ENCODE measurements at regions not wholly inside any gene's neighbourhood (a gene's known extent, or its start where the extent isn't known, plus 50 kb on each side); places are given as distances from the start of the nearest gene placed in this dataset.
"Not testable (repeated sequence)": the region's sequence is repeated elsewhere in the genome, so short reads cannot be mapped to it uniquely, and the experiment has no call there.

DNA sequence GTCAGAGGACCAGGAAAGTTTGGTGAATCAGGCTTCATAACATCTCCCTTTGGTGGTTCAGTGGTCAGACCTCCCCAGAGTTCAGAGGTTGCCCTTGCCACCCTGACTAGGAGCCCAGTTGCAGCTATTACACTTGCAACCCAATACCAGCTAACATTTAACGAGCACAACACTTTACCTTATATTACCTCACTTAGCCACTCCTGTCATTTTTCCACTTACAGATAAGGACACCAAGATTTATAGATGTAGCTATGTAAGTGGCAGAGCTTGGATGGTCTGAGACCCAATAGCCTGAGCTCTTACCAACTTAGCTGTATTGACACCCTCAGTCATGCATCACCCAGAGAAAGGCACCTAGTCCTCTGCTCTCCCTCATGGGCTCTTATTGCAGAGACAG, 234.7 kb downstream of the INSC start:
- H3K36me3 Mint-ChIP-seq, result no peaks in the 10 kb centered on the region
- H3K27me3 ChIP-seq (ENCODE audit: control insufficient read depth, insufficient read depth, low read length), result no peaks in the 10 kb centered on the region
- peaks cover 0 to 5% (median 0%) of the 10 kb centered on the region in 7 donors for H3K9me3 Mint-ChIP-seq
- no peak overlapping the region for H3K4me3 ChIP-seq (ENCODE audit: low read depth, low read length)
- no peaks in the 10 kb centered on the region for H3K9me3 ChIP-seq (ENCODE audit: control insufficient read depth in 2 of 2, low read length in 2 of 2)
- H3K4me3 Mint-ChIP-seq, result no peak overlapping the region
- H3K27ac Mint-ChIP-seq, result no peak overlapping the region
- no peak overlapping the region for H3K27ac ChIP-seq (ENCODE audit: insufficient read depth, low read length, poor library complexity, severe bottlenecking)
- DNase-seq, result no peak
- no peak for ATAC-seq (ENCODE audit: low read depth in 2 of 2)
- no peaks in the 10 kb centered on the region for H3K36me3 ChIP-seq (ENCODE audit: control insufficient read depth, insufficient read depth, low read length)
- no peaks in the 10 kb centered on the region for H3K4me1 Mint-ChIP-seq
- H3K27me3 Mint-ChIP-seq, result no peaks in the 10 kb centered on the region
- H3K4me1 ChIP-seq (ENCODE audit: control insufficient read depth, insufficient read depth, low read length, poor library complexity, severe bottlenecking), result no peaks in the 10 kb centered on the region

DNA sequence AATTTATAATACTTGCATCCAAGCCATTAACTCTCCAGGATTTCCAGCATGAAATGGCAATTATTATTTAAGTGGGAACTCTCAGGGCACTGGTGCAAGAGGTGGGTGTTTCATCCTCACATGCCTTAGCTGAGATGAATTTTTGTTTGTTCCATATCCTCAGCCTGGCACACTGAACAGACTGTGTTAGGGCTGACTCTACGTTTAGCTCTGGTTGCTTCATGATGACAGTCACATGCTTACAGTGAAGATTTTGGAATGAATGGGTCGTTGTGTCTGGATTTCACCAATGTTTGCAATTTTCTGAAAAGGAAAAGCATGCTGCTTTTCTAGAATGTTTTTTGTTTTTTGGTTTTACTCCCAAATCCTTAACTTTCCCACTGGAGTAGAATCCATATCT, 246.6 kb downstream of the INSC start:
- H3K4me1 ChIP-seq (ENCODE audit: control insufficient read depth, insufficient read depth, low read length, poor library complexity, severe bottlenecking), result no peaks in the 10 kb centered on the region
- DNase-seq, result no peak
- no peaks in the 10 kb centered on the region for H3K27me3 ChIP-seq (ENCODE audit: control insufficient read depth, insufficient read depth, low read length)
- no peaks in the 10 kb centered on the region for H3K36me3 ChIP-seq (ENCODE audit: control insufficient read depth, insufficient read depth, low read length)
- H3K27ac ChIP-seq (ENCODE audit: insufficient read depth, low read length, poor library complexity, severe bottlenecking), result no peak overlapping the region
- ATAC-seq (ENCODE audit: low read depth in 2 of 2), result no peak
- peaks cover 0 to 2% (median 0%) of the 10 kb centered on the region in 7 donors for H3K9me3 Mint-ChIP-seq
- H3K36me3 Mint-ChIP-seq, result no peaks in the 10 kb centered on the region
- no peaks in the 10 kb centered on the region for H3K4me1 Mint-ChIP-seq
- H3K4me3 Mint-ChIP-seq, result no peak overlapping the region
- H3K27ac Mint-ChIP-seq, result no peak overlapping the region
- H3K27me3 Mint-ChIP-seq, result peaks cover 5% of the 10 kb centered on the region
- H3K4me3 ChIP-seq (ENCODE audit: low read depth, low read length), result no peak overlapping the region
- H3K9me3 ChIP-seq (ENCODE audit: control insufficient read depth in 2 of 2, low read length in 2 of 2), result no peaks in the 10 kb centered on the region

DNA sequence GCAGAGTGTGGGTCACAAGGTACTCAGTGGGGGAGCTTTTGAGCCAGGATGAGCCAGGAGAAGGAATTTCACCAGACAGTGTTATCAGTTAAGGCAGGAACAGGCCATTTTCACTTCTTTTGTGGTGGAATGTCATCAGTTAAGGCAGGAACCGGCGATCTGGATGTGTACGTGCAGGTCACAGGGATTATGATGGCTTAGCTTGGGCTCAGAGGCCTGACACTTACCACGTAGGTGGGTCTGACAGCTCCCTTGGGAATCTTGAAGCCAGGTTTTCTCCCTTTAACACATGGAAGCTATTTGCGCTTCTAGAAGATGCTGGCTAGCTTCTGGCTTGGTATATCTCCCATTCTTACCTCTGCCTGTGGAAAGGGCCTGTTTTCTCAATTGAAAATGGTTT, 250.6 kb downstream of the INSC start:
- not testable (repeated sequence) for H3K27ac Mint-ChIP-seq; H3K4me1 ChIP-seq (ENCODE audit: control insufficient read depth, insufficient read depth, low read length, poor library complexity, severe bottlenecking); H3K4me3 Mint-ChIP-seq; H3K36me3 ChIP-seq (ENCODE audit: control insufficient read depth, insufficient read depth, low read length); H3K9me3 ChIP-seq (ENCODE audit: control insufficient read depth in 2 of 2, low read length in 2 of 2); H3K36me3 Mint-ChIP-seq; H3K4me1 Mint-ChIP-seq; H3K27me3 Mint-ChIP-seq; H3K9me3 Mint-ChIP-seq; H3K27ac ChIP-seq (ENCODE audit: insufficient read depth, low read length, poor library complexity, severe bottlenecking); DNase-seq; ATAC-seq (ENCODE audit: low read depth in 2 of 2); H3K4me3 ChIP-seq (ENCODE audit: low read depth, low read length); H3K27me3 ChIP-seq (ENCODE audit: control insufficient read depth, insufficient read depth, low read length)

DNA sequence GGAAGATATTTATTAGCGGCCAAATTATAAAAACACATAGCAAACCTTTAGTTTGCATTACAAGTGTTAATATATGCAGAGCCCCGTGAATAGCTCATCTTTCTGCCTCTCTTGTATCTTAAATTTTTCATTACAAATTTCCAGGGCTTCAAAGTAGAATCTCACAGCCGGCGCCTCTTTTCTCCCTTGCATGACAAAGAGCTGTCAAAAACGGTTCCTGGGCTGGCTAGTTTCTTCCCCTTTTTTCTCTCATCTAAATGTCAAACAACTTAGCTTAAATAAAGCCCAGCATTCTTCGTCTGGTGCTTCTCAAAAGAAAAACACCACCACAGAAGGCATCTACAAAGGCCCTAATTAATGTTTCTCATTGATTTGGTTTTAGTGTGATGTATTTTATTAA, 253.0 kb downstream of the INSC start:
- Mint-ChIP-seq H3K36me3 (no peaks in the 10 kb centered on the region), H3K9me3 (no peaks in the 10 kb centered on the region), H3K4me1 (no peaks in the 10 kb centered on the region), H3K27me3 (peaks cover 5% of the 10 kb centered on the region), H3K27ac (no peak overlapping the region), H3K4me3 (no peak overlapping the region)
- Histone ChIP-seq H3K36me3 (ENCODE audit: control insufficient read depth, insufficient read depth, low read length) (no peaks in the 10 kb centered on the region), H3K27me3 (ENCODE audit: control insufficient read depth, insufficient read depth, low read length) (no peaks in the 10 kb centered on the region), H3K4me3 (ENCODE audit: low read depth, low read length) (no peak overlapping the region), H3K4me1 (ENCODE audit: control insufficient read depth, insufficient read depth, low read length, poor library complexity, severe bottlenecking) (no peaks in the 10 kb centered on the region), H3K27ac (ENCODE audit: insufficient read depth, low read length, poor library complexity, severe bottlenecking) (no peak overlapping the region), H3K9me3 (ENCODE audit: control insufficient read depth in 2 of 2, low read length in 2 of 2) (no peaks in the 10 kb centered on the region)
- ATAC-seq (ENCODE audit: low read depth in 2 of 2) (no peak), DNase-seq (no peak)

DNA sequence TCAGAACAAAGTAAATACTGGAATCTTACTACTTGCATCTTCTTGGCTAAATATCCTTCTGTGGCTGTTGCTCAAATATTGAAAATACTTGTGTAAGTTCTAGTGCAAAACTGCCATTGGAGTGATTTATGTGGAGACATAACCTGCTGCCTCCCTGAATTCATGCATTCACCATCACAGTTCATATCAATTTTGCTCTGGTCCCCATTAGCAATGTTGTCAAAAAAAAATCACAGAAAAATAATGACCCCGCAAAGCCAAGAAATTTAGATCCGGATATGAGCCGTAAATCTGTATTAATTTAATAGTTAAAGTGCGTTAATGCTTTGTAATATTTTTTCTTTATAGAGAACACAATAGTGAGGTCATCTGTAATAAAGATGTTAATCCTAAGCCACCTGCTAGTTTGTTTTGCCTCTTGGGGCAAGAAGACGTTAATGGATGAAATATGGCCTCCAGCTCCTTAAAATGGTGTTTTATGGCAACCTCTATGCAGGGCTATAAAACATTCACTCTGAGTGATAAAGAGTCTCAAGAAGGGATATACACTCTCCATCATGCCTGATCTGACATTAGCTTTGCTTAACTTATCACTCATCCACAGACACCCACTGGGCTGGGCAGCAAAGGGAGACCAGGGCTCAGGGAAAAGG, 255.9 kb downstream of the INSC start:
- no peaks in the 10 kb centered on the region for H3K36me3 ChIP-seq (ENCODE audit: control insufficient read depth, insufficient read depth, low read length)
- Mint-ChIP-seq H3K9me3 (no peaks in the 10 kb centered on the region), H3K36me3 (no peaks in the 10 kb centered on the region), H3K27ac (no peak overlapping the region), H3K27me3 (no peaks in the 10 kb centered on the region), H3K4me1 (no peaks in the 10 kb centered on the region), H3K4me3 (no peak overlapping the region)
- no peak for DNase-seq
- no peak overlapping the region for H3K4me3 ChIP-seq (ENCODE audit: low read depth, low read length)
- no peaks in the 10 kb centered on the region for H3K9me3 ChIP-seq (ENCODE audit: control insufficient read depth in 2 of 2, low read length in 2 of 2)
- no peak overlapping the region for H3K27ac ChIP-seq (ENCODE audit: insufficient read depth, low read length, poor library complexity, severe bottlenecking)
- no peaks in the 10 kb centered on the region for H3K27me3 ChIP-seq (ENCODE audit: control insufficient read depth, insufficient read depth, low read length)
- ATAC-seq (ENCODE audit: low read depth in 2 of 2), result no peak
- H3K4me1 ChIP-seq (ENCODE audit: control insufficient read depth, insufficient read depth, low read length, poor library complexity, severe bottlenecking), result no peaks in the 10 kb centered on the region

DNA sequence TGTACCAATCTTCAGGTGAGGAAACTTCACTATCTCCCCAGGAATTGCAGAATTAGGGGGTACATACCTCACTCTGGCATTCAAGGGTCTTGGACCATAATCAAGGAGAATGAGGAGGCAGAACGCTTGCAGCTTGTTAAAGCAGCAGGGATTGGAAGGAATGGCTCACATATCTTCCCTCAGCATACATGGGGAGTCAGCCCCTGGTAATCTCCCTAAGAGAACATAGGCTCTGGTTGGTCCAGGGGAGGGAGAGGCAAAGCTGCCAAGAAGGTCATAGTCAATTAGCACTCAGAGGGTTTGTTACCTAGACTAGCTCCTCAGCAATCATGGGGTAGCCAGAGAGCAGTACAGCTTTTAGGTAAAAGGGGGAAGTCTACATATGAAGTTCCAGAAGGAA, 256.8 kb downstream of the INSC start:
- Histone ChIP-seq H3K27ac (ENCODE audit: insufficient read depth, low read length, poor library complexity, severe bottlenecking) (no peak overlapping the region), H3K36me3 (ENCODE audit: control insufficient read depth, insufficient read depth, low read length) (no peaks in the 10 kb centered on the region), H3K27me3 (ENCODE audit: control insufficient read depth, insufficient read depth, low read length) (no peaks in the 10 kb centered on the region), H3K4me1 (ENCODE audit: control insufficient read depth, insufficient read depth, low read length, poor library complexity, severe bottlenecking) (no peaks in the 10 kb centered on the region), H3K9me3 (ENCODE audit: control insufficient read depth in 2 of 2, low read length in 2 of 2) (no peaks in the 10 kb centered on the region), H3K4me3 (ENCODE audit: low read depth, low read length) (no peak overlapping the region)
- Mint-ChIP-seq H3K27me3 (no peaks in the 10 kb centered on the region), H3K4me1 (no peaks in the 10 kb centered on the region), H3K27ac (no peak overlapping the region), H3K36me3 (no peaks in the 10 kb centered on the region), H3K9me3 (no peaks in the 10 kb centered on the region), H3K4me3 (no peak overlapping the region)
- no peak for ATAC-seq (ENCODE audit: low read depth in 2 of 2)
- DNase-seq, result no peak

DNA sequence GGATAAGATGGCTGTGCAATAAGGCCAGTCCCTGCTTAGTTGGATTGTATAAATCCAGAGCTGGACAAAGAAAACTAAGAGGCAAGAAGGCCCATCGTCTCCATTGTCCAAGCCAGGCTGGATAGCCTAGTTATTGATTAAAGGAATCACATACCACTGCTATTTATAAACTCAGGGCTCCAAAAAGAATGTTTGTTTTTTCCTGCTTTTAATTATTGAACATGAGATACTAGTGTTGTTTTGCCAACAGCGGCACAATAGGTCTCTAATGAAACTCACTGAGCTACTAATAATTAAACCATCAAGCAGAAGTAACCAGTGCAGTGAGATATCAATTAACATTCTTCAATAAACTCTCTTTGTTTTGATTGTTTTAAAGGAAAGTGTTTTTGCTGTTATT, 259.7 kb downstream of the INSC start:
- H3K4me3 Mint-ChIP-seq, result no peak overlapping the region
- H3K9me3 Mint-ChIP-seq, result peaks cover 0 to 4% (median 0%) of the 10 kb centered on the region in 7 donors
- no peaks in the 10 kb centered on the region for H3K9me3 ChIP-seq (ENCODE audit: control insufficient read depth in 2 of 2, low read length in 2 of 2)
- H3K27ac ChIP-seq (ENCODE audit: insufficient read depth, low read length, poor library complexity, severe bottlenecking), result no peak overlapping the region
- H3K27me3 Mint-ChIP-seq, result no peaks in the 10 kb centered on the region
- no peaks in the 10 kb centered on the region for H3K36me3 Mint-ChIP-seq
- ATAC-seq (ENCODE audit: low read depth in 2 of 2), result no peak
- no peak for DNase-seq
- no peaks in the 10 kb centered on the region for H3K4me1 Mint-ChIP-seq
- no peak overlapping the region for H3K27ac Mint-ChIP-seq
- no peaks in the 10 kb centered on the region for H3K27me3 ChIP-seq (ENCODE audit: control insufficient read depth, insufficient read depth, low read length)
- H3K4me1 ChIP-seq (ENCODE audit: control insufficient read depth, insufficient read depth, low read length, poor library complexity, severe bottlenecking), result no peaks in the 10 kb centered on the region
- H3K36me3 ChIP-seq (ENCODE audit: control insufficient read depth, insufficient read depth, low read length), result no peaks in the 10 kb centered on the region
- no peak overlapping the region for H3K4me3 ChIP-seq (ENCODE audit: low read depth, low read length)

DNA sequence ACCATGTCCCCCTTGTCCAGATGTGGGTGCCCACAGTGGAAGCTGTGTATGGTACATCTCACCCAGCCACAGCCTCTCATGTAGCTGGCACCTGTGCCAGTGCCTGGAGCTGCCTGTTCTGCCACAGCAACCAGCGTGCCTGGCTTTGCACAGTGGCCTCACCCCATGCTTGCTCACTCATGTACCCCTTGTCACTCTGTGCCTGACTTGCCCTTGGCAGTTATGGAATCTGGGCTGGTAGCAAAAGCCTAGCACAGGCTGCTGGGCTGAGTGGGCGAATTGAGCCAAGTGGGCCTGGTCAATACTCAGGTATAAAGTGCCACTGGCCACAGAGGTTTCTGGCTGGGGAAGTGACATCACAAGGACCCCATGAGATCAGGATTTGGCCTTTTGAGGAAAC, 264.2 kb downstream of the INSC start:
- no peak overlapping the region for H3K4me3 ChIP-seq (ENCODE audit: low read depth, low read length)
- ATAC-seq (ENCODE audit: low read depth in 2 of 2) (no peak), DNase-seq (no peak)
- H3K9me3 Mint-ChIP-seq, result peaks cover 0 to 7% (median 0%) of the 10 kb centered on the region in 7 donors
- no peak overlapping the region for H3K27ac ChIP-seq (ENCODE audit: insufficient read depth, low read length, poor library complexity, severe bottlenecking)
- H3K9me3 ChIP-seq (ENCODE audit: control insufficient read depth in 2 of 2, low read length in 2 of 2), result no peaks in the 10 kb centered on the region
- no peaks in the 10 kb centered on the region for H3K4me1 ChIP-seq (ENCODE audit: control insufficient read depth, insufficient read depth, low read length, poor library complexity, severe bottlenecking)
- H3K36me3 Mint-ChIP-seq, result no peaks in the 10 kb centered on the region
- H3K4me1 Mint-ChIP-seq, result no peaks in the 10 kb centered on the region
- no peak overlapping the region for H3K27ac Mint-ChIP-seq
- no peak overlapping the region for H3K4me3 Mint-ChIP-seq
- H3K36me3 ChIP-seq (ENCODE audit: control insufficient read depth, insufficient read depth, low read length), result no peaks in the 10 kb centered on the region
- H3K27me3 ChIP-seq (ENCODE audit: control insufficient read depth, insufficient read depth, low read length), result no peaks in the 10 kb centered on the region
- no peaks in the 10 kb centered on the region for H3K27me3 Mint-ChIP-seq

Measured in CD4-positive, CD25-positive, alpha-beta regulatory T cell (primary cell).